Stimulated activated naive CD8-positive, alpha-beta T cell treated with anti-CD3 and anti-CD28 coated beads, Interleukin-15, Interleukin-2, amounts not matched to agents 100 ng/mL and 50 ng/mL, for 24 hours (primary cell): ENCODE measurements at regions not wholly inside any gene's neighbourhood (a gene's known extent, or its start where the extent isn't known, plus 50 kb on each side); places are given as distances from the start of the nearest gene placed in this dataset.

Experiments used
- H3K27ac Mint-ChIP-seq: one replicate; pipeline ENCODE4 v1.8.0; 2021; ENCODE audit warnings: mild to moderate bottlenecking, mixed read lengths
- H3K27me3 Mint-ChIP-seq: one replicate; pipeline ENCODE4 v1.8.0; 2021; ENCODE audit warnings: mixed read lengths
- H3K36me3 Mint-ChIP-seq: one replicate; pipeline ENCODE4 v1.8.0; 2021; ENCODE audit warnings: low read depth, mixed read lengths
- H3K4me1 Mint-ChIP-seq: one replicate; pipeline ENCODE4 v1.8.0; 2021; ENCODE audit warnings: low read depth, mixed read lengths
- H3K4me3 Mint-ChIP-seq: one replicate; pipeline ENCODE4 v1.8.0; 2021; ENCODE audit warnings: mild to moderate bottlenecking, mixed read lengths
- H3K9me3 Mint-ChIP-seq: one replicate; pipeline ENCODE4 v1.8.0; 2021; ENCODE audit warnings: mixed read lengths

GRCh38 chr9:22379272-22379671, 67.4 kb upstream of the DMRTA1 start:
- no peaks in the 10 kb centered on the region for H3K27me3 Mint-ChIP-seq
- H3K36me3 Mint-ChIP-seq: no peaks in the 10 kb centered on the region

GRCh38 chr9:22381170-22381569, 65.5 kb upstream of the DMRTA1 start:
- peaks cover 4% of the 10 kb centered on the region for H3K9me3 Mint-ChIP-seq
- no peak overlapping the region for H3K4me3 Mint-ChIP-seq
- H3K4me1 Mint-ChIP-seq: no peaks in the 10 kb centered on the region
- no peak overlapping the region for H3K27ac Mint-ChIP-seq
- peaks cover 3% of the 10 kb centered on the region for H3K27me3 Mint-ChIP-seq
- H3K36me3 Mint-ChIP-seq: no peaks in the 10 kb centered on the region

More at GRCh38 chr9:22379272-22379671, 67.4 kb upstream of the DMRTA1 start:
- Mint-ChIP-seq H3K9me3 (no peaks in the 10 kb centered on the region), H3K4me3 (no peak overlapping the region), H3K27ac (no peak overlapping the region), H3K4me1 (no peaks in the 10 kb centered on the region)

GRCh38 chr9:22382331-22382730, 64.3 kb upstream of the DMRTA1 start:
- Mint-ChIP-seq H3K4me3 (no peak overlapping the region), H3K9me3 (peaks cover 4% of the 10 kb centered on the region), H3K27me3 (peaks cover 3% of the 10 kb centered on the region), H3K4me1 (no peaks in the 10 kb centered on the region), H3K27ac (no peak overlapping the region), H3K36me3 (no peaks in the 10 kb centered on the region)

GRCh38 chr9:22383718-22384117, 62.9 kb upstream of the DMRTA1 start:
- no peaks in the 10 kb centered on the region for H3K4me1 Mint-ChIP-seq
- H3K27me3 Mint-ChIP-seq: peaks cover 3% of the 10 kb centered on the region
- no peak overlapping the region for H3K4me3 Mint-ChIP-seq
- no peaks in the 10 kb centered on the region for H3K36me3 Mint-ChIP-seq
- H3K27ac Mint-ChIP-seq: no peak overlapping the region
- H3K9me3 Mint-ChIP-seq: peaks cover 4% of the 10 kb centered on the region

GRCh38 chr9:22389271-22389670, 57.4 kb upstream of the DMRTA1 start:
- Mint-ChIP-seq H3K36me3 (no peaks in the 10 kb centered on the region), H3K4me1 (no peaks in the 10 kb centered on the region), H3K9me3 (peaks cover 4% of the 10 kb centered on the region), H3K27me3 (peaks cover 3% of the 10 kb centered on the region), H3K27ac (no peak overlapping the region), H3K4me3 (no peak overlapping the region)

GRCh38 chr9:22392523-22392922, 54.1 kb upstream of the DMRTA1 start:
- no peak overlapping the region for H3K4me3 Mint-ChIP-seq
- no peaks in the 10 kb centered on the region for H3K4me1 Mint-ChIP-seq
- peaks cover 6% of the 10 kb centered on the region for H3K9me3 Mint-ChIP-seq
- H3K27me3 Mint-ChIP-seq: no peaks in the 10 kb centered on the region
- H3K36me3 Mint-ChIP-seq: no peaks in the 10 kb centered on the region
- no peak overlapping the region for H3K27ac Mint-ChIP-seq

- no peaks in the 10 kb centered on the region for H3K4me1 Mint-ChIP-seq
- H3K27ac Mint-ChIP-seq: no peak overlapping the region
- H3K9me3 Mint-ChIP-seq: peaks cover 7% of the 10 kb centered on the region
- H3K27me3 Mint-ChIP-seq: no peaks in the 10 kb centered on the region
- no peaks in the 10 kb centered on the region for H3K36me3 Mint-ChIP-seq
- H3K4me3 Mint-ChIP-seq: no peak overlapping the region
These were observed 50.9 kb upstream of the DMRTA1 start for GRCh38 chr9:22395687-22396141.
